ENCODE measurements at regions not wholly inside any gene's neighbourhood (a gene's known extent, or its start where the extent isn't known, plus 50 kb on each side); places are given as distances from the start of the nearest gene placed in this dataset.
A peak's percentile ranks its signal among the peaks of the same experiment; 100 is the strongest.
"Not testable (repeated sequence)": the region's sequence is repeated elsewhere in the genome, so short reads cannot be mapped to it uniquely, and the experiment has no call there.

GRCh38 chr10:29881811-29882210, 177.6 kb downstream of the JCAD start:
- DNase-seq (ENCODE audit: low spot score): no peak

DNA sequence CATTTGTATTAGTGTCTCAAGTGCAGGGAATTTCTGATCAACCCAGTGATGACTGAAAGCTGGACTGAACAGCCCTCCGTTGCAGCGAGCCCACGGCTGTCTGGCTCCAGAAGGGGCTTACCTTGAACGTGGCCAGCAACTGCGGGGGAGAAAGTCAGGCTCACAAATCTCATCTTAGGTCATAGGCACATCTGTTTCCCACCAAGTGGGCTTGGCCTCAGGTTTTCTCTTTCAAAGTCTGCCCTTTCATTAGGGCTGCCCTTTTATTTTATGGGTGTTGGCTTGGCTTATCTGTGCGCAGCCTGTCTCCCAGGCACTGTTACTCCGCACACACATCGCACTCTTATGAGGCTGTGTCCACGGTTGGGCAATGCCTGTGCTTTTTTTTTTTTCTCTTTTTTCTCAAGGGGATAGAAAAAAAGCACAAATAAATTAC, 178.0 kb downstream of the JCAD start:
- no peak for DNase-seq (ENCODE audit: low spot score)

DNA sequence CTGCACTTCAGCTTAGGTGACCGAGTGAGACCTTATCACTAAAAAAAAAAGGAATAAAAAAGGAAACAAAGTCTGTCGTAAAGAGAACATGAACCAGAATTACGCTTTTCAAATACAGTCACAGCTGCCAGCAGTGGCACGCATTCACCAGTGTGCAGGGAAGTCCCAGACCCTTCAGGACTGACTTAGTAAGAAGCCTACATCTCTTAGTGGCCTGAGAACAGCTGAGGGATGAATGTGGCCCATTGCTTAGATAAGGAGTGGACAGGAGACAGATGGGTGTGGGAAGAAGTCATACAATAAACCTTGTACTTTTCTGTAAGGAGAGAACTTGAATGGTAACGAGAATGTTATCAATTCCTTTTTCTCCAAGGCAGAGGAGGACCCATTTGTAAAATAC, 178.5 kb downstream of the JCAD start:
- DNase-seq (ENCODE audit: low spot score): no peak

- DNase-seq (ENCODE audit: low spot score): no peak
Measured at GRCh38 chr10:29879862-29880261, 179.5 kb downstream of the JCAD start.

- DNase-seq (ENCODE audit: low spot score): no peak
Measured at GRCh38 chr10:29878492-29878891, 180.9 kb downstream of the JCAD start.

DNA sequence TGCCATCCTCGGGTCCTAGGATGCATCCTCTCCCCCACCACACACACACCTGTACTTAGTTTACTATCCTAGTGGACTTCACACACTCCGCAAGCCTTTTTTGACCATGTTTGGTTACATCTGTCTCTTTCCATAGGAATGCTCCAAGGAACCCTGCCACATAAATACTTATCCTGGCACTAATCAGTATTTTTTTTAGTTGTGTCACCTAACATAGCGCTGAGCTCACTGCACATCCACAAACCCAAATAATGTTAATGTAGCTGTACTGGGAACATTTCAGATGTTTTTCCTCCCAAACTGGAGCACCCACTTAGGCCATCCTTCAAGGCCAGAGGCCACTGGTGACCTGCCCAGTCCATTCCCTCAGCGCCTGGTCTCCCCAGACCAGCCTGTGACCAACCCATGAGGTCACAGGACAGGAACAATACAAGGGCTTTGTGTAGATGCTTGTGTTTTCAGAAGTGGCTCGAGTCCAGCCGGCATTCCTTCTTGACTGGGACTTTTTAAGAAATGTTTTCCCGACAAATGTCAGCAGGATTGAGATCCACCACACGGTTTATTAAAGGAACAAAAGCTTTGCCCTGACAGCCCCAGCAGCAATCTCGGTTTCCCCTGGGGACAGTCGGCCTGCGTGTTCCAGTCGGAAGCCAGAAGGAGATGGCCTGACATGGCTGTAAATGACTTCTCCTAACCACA, 181.4 kb downstream of the JCAD start:
- no peak for DNase-seq (ENCODE audit: low spot score)

DNA sequence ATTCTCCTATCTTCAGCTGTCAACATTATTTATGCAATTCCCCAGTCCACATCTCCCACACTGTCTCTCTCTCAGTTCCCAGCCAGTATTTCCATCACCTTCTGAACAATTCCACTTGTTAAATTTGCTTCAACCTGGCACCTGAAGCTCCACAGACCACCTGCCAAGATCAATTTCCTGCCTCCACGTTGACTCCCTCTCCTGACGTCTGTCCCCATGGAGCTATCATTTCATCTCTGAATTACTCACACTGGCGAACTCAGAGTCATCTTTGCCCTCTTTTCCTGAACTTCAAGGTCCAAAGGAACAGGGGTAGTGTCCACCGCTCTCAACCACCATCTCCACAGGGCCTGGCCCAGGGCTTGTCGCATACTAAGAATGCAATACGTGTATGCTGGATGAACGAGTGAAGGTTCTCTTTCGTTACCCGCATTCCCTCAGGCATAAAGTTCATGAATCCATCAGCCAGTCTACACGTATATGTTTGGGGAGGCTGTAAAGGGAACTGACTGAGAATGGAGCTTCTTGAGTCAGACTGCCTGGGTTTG, 183.3 kb downstream of the JCAD start:
- no peak for DNase-seq (ENCODE audit: low spot score)

GRCh38 chr10:29874606-29875269, 184.6 kb downstream of the JCAD start:
- DNase-seq (ENCODE audit: low spot score): no peak

- DNase-seq (ENCODE audit: low spot score): peak; percentile 39
Measured at GRCh38 chr10:29873941-29874484, 185.4 kb downstream of the JCAD start.

GRCh38 chr10:29870522-29871044, 188.8 kb downstream of the JCAD start:
- DNase-seq (ENCODE audit: low spot score): no peak

DNA sequence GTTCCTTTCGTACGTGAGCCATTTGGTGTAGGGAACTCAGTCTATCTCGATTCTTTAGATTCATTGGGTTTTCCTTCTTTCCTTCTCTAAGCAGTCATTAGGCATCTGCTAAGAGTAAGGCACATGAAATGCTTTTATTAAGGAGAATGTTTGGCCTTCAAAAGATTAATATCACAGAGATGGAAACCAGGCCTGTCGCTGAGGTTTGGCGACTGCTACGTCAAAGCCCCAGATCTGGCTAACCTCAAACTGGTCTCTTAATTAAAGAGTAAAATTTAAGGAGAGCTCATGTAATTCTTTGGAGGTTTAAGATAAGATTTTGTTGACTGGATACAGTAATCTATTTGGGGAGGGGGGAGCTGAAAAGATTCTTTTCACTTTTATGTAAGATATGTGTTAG, 189.8 kb downstream of the JCAD start:
- DNase-seq (ENCODE audit: low spot score): no peak

- no peak for DNase-seq (ENCODE audit: low spot score)
Measured at GRCh38 chr10:29866356-29866755, 193.0 kb downstream of the JCAD start.

GRCh38 chr10:29865700-29866355, 193.6 kb downstream of the JCAD start:
- peak; percentile 86 for DNase-seq (ENCODE audit: low spot score)

DNA sequence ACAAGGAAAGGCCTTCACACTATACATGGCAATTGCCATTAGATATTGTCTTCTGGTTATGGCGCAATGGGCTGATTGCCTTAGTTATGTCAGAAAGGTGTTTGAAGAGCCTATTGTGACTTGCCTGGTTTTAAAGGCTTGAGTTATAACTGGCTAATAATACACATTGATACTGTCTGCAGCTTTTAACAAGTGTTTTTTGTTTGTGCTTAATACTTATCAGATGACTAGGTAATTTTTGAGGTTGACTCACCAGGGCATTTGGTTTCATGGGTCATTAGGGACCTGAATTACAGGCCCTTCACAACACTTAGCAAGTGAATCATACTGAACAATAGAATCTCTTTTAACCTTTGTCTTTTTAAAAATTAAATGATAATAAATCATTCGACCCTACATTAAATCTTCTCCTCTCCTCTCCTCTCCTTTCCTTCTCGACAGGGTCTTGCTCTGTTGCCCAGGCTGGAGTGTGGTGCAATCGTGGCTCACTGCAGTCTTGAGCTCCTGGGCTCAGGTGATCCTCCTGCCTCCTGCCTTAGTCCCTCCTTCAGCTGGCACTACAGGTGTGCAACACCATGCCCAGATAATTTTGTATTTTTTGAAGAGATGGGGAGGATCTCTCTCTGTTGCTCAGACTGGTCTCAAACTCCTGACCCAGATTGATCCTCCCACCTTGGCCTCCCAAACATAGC, 196.3 kb downstream of the JCAD start:
- peak; percentile 98 for DNase-seq (ENCODE audit: low spot score)

DNA sequence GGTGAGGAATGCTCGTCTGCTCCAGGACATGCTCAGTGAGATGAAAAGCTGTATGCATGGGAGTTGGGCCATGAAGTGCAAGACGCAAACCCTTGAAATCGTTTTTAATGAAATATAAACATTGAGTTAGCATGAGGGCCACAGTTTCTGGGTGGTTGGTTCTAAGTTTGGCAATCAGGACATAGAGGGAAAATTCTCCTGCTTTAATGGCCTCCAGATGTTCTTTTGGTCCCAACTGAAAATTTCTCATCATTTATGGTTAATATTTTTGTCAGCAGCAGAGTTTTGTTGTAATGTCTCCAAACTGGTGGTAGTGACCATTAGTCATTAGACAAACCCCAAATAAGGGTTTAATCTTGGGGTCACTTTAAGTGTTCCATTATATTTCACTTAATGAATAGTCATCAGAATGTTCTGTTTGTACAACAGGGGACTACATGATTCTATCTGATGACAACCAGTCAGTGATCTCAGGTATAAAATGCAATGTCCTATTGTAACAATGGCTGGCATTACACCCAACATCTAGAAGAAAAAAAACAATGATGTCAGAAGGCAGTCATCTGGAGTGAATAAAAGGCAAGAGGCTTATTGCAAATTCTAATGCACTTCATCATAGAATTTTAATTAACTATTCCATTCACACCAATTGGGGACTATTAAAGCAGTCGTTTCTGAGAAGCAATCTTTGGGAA, 197.4 kb downstream of the JCAD start:
- peak; percentile 81 for DNase-seq (ENCODE audit: low spot score)

DNA sequence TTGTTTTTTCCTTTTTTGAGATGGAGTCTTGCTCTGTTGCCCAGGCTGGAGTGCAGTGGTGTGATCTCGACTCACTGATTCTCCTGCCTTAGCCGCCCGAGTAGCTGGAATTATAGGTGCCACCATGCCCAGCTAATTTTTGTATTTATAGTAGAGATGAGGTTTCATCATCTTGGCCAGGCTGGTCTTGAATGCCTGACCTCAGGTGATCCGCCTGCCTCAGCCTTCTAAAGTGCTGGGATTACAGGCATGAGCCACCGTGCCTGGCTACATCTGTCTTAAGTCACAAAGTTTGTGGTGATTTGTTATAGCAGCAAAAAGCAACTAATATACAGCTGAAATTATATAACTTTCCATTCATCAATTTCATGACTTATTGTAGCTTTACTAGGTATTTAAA, 198.2 kb downstream of the JCAD start:
- not testable (repeated sequence) for DNase-seq (ENCODE audit: low spot score)

DNA sequence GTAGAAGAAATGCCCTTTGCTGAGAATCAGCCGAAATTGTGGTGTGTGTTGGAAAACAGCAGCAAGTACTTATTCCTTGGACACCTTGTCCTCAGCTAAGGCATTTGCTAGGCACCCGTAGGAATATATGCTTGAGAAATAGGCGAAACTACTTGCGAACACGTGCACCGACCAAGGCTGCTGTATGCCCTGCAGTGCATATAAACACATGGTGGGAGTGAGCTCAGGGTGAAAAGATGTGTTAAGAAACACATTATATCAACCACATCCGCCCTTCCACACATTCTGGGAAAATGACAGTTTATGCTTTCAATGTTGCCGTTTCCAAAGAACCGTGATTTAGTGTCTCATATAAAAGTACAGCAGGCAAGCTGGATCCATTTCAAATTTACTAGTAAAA, 199.2 kb downstream of the JCAD start:
- no peak for DNase-seq (ENCODE audit: low spot score)

- DNase-seq (ENCODE audit: low spot score): peak; percentile 30
Measured at GRCh38 chr10:29859521-29860130, 199.8 kb downstream of the JCAD start.

DNA sequence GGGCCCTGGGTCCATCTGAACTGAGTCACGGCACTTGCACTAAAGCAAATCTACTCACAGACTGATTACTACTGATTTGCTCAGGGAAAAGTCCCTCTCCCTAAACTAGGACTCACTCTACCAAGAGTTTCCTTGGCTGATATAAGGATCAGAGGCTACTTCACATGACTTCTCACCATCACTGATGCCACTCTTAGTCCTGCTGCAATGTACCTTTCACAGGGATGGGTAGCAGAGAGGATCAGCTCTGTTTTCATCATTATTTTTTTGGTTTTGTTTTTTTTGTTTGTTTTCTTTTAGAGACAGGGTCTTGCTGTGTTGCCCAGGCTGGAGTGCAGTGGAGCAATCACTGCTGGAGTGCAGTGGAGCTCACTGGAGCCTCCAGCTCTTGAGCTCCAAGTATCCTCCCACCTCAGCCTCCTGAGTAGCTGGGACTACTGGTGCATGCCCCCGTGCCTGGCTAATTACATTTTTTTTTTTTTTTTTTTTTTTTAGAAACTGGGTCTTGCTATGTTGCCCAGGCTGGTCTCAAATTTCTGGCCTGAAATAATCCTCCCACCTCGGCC, 200.6 kb downstream of the JCAD start:
- DNase-seq (ENCODE audit: low spot score): no peak
